CD4-positive, CD25-positive, alpha-beta regulatory T cell (primary cell): ENCODE measurements at regions not wholly inside any gene's neighbourhood (a gene's known extent, or its start where the extent isn't known, plus 50 kb on each side); places are given as distances from the start of the nearest gene placed in this dataset.

Source experiments
- ATAC-seq, 2 donors: fragments of 150-1000 bp; cut with Tn5 transposase; one replicate each; pipeline ENCODE4 v1.10.0; 2021; ENCODE audit warnings: low read depth in 2 of 2, moderate number of reproducible peaks in 2 of 2, moderate library complexity in 1 of 2
- DNase-seq, 3 donors: peaks; one replicate each; pipeline versions ENCODE4 v3.0.0 to v3.0.0-alpha.2; 2012 to 2022; ENCODE audit warnings: mixed read lengths in 1 of 3
- H3K27ac ChIP-seq: one replicate; pipeline ENCODE4 v1.7.0; 2013; ENCODE audit warnings: mild to moderate bottlenecking, low read length; ENCODE audit not compliant: insufficient read depth, poor library complexity, severe bottlenecking
- H3K27me3 ChIP-seq: one replicate; pipeline ENCODE4 v1.7.0; 2013; ENCODE audit warnings: low read length; ENCODE audit not compliant: control insufficient read depth, insufficient read depth
- H3K36me3 ChIP-seq: one replicate; pipeline ENCODE4 v1.7.0; 2013; ENCODE audit warnings: mild to moderate bottlenecking, low read length, moderate library complexity; ENCODE audit not compliant: control insufficient read depth, insufficient read depth
- H3K4me1 ChIP-seq: 2 replicates; pipeline ENCODE4 v1.7.0; 2013; ENCODE audit warnings: mild to moderate bottlenecking, low read length; ENCODE audit not compliant: insufficient read depth, control insufficient read depth, poor library complexity, severe bottlenecking
- H3K4me3 ChIP-seq: one replicate; pipeline ENCODE4 v1.7.0; 2013; ENCODE audit warnings: low read depth, mild to moderate bottlenecking, low read length, moderate library complexity
- H3K9me3 ChIP-seq, 2 experiments: 1 replicate in 1 of 2; 2 replicates in 1 of 2; pipeline ENCODE4 v1.7.0; 2013; ENCODE audit warnings: low read length in 2 of 2, mild to moderate bottlenecking in 1 of 2, moderate library complexity in 1 of 2; ENCODE audit not compliant: control insufficient read depth in 2 of 2
- H3K27ac Mint-ChIP-seq, 3 donors: one replicate each; pipeline ENCODE4 v1.8.0; 2020 to 2022; ENCODE audit warnings: mild to moderate bottlenecking in 3 of 3, mixed read lengths in 3 of 3, moderate library complexity in 2 of 3
- H3K27me3 Mint-ChIP-seq: one replicate; pipeline ENCODE4 v1.8.0; 2022; ENCODE audit warnings: mild to moderate bottlenecking, mixed read lengths
- H3K36me3 Mint-ChIP-seq: one replicate; pipeline ENCODE4 v1.8.0; 2020; ENCODE audit warnings: mixed read lengths
- H3K4me1 Mint-ChIP-seq, 4 donors: one replicate each; pipeline ENCODE4 v1.8.0; 2020 to 2022; ENCODE audit warnings: mixed read lengths in 4 of 4, mild to moderate bottlenecking in 1 of 4
- H3K4me3 Mint-ChIP-seq, 4 donors: one replicate each; pipeline ENCODE4 v1.8.0; 2020 to 2022; ENCODE audit warnings: mild to moderate bottlenecking in 4 of 4, mixed read lengths in 4 of 4, moderate library complexity in 3 of 4
- H3K9me3 Mint-ChIP-seq, 7 donors: one replicate each; pipeline ENCODE4 v1.8.0; 2020 to 2022; ENCODE audit warnings: mixed read lengths in 7 of 7, mild to moderate bottlenecking in 3 of 7, moderate library complexity in 2 of 7

GRCh38 chr4:11702886-11703557 lies 274.3 kb upstream of the HS3ST1 start:
- H3K27ac Mint-ChIP-seq: no peak overlapping the region

GRCh38 chr4:11701966-11702725 lies 273.5 kb upstream of the HS3ST1 start:
- Mint-ChIP-seq H3K27me3 (no peaks in the 10 kb centered on the region), H3K4me3 (no peak overlapping the region), H3K9me3 (peaks cover 0 to 3% (median 0%) of the 10 kb centered on the region in 7 donors), H3K4me1 (no peaks in the 10 kb centered on the region), H3K36me3 (no peaks in the 10 kb centered on the region), H3K27ac (no peak overlapping the region)
- DNase-seq: no peak
- Histone ChIP-seq H3K27me3 (no peaks in the 10 kb centered on the region), H3K27ac (no peak overlapping the region), H3K4me3 (no peak overlapping the region), H3K4me1 (no peaks in the 10 kb centered on the region), H3K36me3 (no peaks in the 10 kb centered on the region), H3K9me3 (no peaks in the 10 kb centered on the region)
- ATAC-seq: no peak

More at GRCh38 chr4:11702886-11703557, 274.3 kb upstream of the HS3ST1 start:
- Histone ChIP-seq H3K4me3 (no peak overlapping the region), H3K4me1 (no peaks in the 10 kb centered on the region), H3K36me3 (no peaks in the 10 kb centered on the region), H3K9me3 (no peaks in the 10 kb centered on the region), H3K27ac (no peak overlapping the region), H3K27me3 (no peaks in the 10 kb centered on the region)
- DNase-seq (no peak), ATAC-seq (no peak)
- peaks cover 0 to 6% (median 3%) of the 10 kb centered on the region in 7 donors for H3K9me3 Mint-ChIP-seq
- no peaks in the 10 kb centered on the region for H3K4me1 Mint-ChIP-seq
- no peak overlapping the region for H3K4me3 Mint-ChIP-seq
- no peaks in the 10 kb centered on the region for H3K27me3 Mint-ChIP-seq
- H3K36me3 Mint-ChIP-seq: no peaks in the 10 kb centered on the region

GRCh38 chr4:11700751-11701226 lies 272.1 kb upstream of the HS3ST1 start:
- Histone ChIP-seq H3K4me1 (no peaks in the 10 kb centered on the region), H3K36me3 (no peaks in the 10 kb centered on the region), H3K4me3 (no peak overlapping the region), H3K27ac (no peak overlapping the region), H3K9me3 (no peaks in the 10 kb centered on the region), H3K27me3 (no peaks in the 10 kb centered on the region)
- no peak for DNase-seq
- ATAC-seq: no peak
- H3K9me3 Mint-ChIP-seq: peaks cover 0 to 4% (median 0%) of the 10 kb centered on the region in 7 donors
- no peaks in the 10 kb centered on the region for H3K36me3 Mint-ChIP-seq
- no peak overlapping the region for H3K27ac Mint-ChIP-seq
- H3K27me3 Mint-ChIP-seq: no peaks in the 10 kb centered on the region
- H3K4me1 Mint-ChIP-seq: no peaks in the 10 kb centered on the region
- no peak overlapping the region for H3K4me3 Mint-ChIP-seq

GRCh38 chr4:11698846-11699590 lies 270.3 kb upstream of the HS3ST1 start:
- peaks cover 0 to 4% (median 0%) of the 10 kb centered on the region in 7 donors for H3K9me3 Mint-ChIP-seq
- no peaks in the 10 kb centered on the region for H3K4me1 Mint-ChIP-seq
- H3K4me3 Mint-ChIP-seq: no peak overlapping the region

GRCh38 chr4:11698033-11698432 lies 269.3 kb upstream of the HS3ST1 start:
- no peak for ATAC-seq
- H3K27ac Mint-ChIP-seq: no peak overlapping the region

More at GRCh38 chr4:11698846-11699590, 270.3 kb upstream of the HS3ST1 start:
- H3K9me3 ChIP-seq: no peaks in the 10 kb centered on the region
- no peaks in the 10 kb centered on the region for H3K4me1 ChIP-seq
- H3K27me3 Mint-ChIP-seq: no peaks in the 10 kb centered on the region
- no peak overlapping the region for H3K4me3 ChIP-seq
- no peaks in the 10 kb centered on the region for H3K36me3 ChIP-seq
- no peaks in the 10 kb centered on the region for H3K36me3 Mint-ChIP-seq
- no peaks in the 10 kb centered on the region for H3K27me3 ChIP-seq
- no peak for DNase-seq
- ATAC-seq: no peak
- H3K27ac ChIP-seq: no peak overlapping the region
- no peak overlapping the region for H3K27ac Mint-ChIP-seq

GRCh38 chr4:11693693-11694092 lies 265.0 kb upstream of the HS3ST1 start:
- Histone ChIP-seq H3K9me3 (no peaks in the 10 kb centered on the region), H3K27me3 (no peaks in the 10 kb centered on the region), H3K27ac (no peak overlapping the region), H3K4me1 (no peaks in the 10 kb centered on the region), H3K36me3 (no peaks in the 10 kb centered on the region), H3K4me3 (no peak overlapping the region)
- Mint-ChIP-seq H3K27me3 (no peaks in the 10 kb centered on the region), H3K4me3 (no peak overlapping the region), H3K36me3 (no peaks in the 10 kb centered on the region), H3K9me3 (peaks cover 0 to 9% (median 2%) of the 10 kb centered on the region in 7 donors), H3K27ac (no peak overlapping the region), H3K4me1 (no peaks in the 10 kb centered on the region)
- DNase-seq: no peak
- ATAC-seq: no peak

More at GRCh38 chr4:11698033-11698432, 269.3 kb upstream of the HS3ST1 start:
- no peak overlapping the region for H3K4me3 Mint-ChIP-seq
- H3K4me1 Mint-ChIP-seq: no peaks in the 10 kb centered on the region
- Histone ChIP-seq H3K36me3 (no peaks in the 10 kb centered on the region), H3K27me3 (no peaks in the 10 kb centered on the region), H3K27ac (no peak overlapping the region), H3K4me3 (no peak overlapping the region), H3K4me1 (no peaks in the 10 kb centered on the region), H3K9me3 (no peaks in the 10 kb centered on the region)
- no peak for DNase-seq
- peaks cover 0 to 9% (median 2%) of the 10 kb centered on the region in 7 donors for H3K9me3 Mint-ChIP-seq
- H3K36me3 Mint-ChIP-seq: no peaks in the 10 kb centered on the region
- no peaks in the 10 kb centered on the region for H3K27me3 Mint-ChIP-seq

- H3K4me1 Mint-ChIP-seq: no peaks in the 10 kb centered on the region
- Histone ChIP-seq H3K4me3 (no peak overlapping the region), H3K27ac (no peak overlapping the region), H3K36me3 (no peaks in the 10 kb centered on the region), H3K27me3 (no peaks in the 10 kb centered on the region), H3K4me1 (no peaks in the 10 kb centered on the region), H3K9me3 (no peaks in the 10 kb centered on the region)
- H3K4me3 Mint-ChIP-seq: no peak overlapping the region
- peaks cover 0 to 9% (median 2%) of the 10 kb centered on the region in 7 donors for H3K9me3 Mint-ChIP-seq
- H3K36me3 Mint-ChIP-seq: no peaks in the 10 kb centered on the region
- no peak for DNase-seq
- ATAC-seq: no peak
- no peak overlapping the region for H3K27ac Mint-ChIP-seq
- no peaks in the 10 kb centered on the region for H3K27me3 Mint-ChIP-seq
These were observed 262.5 kb upstream of the HS3ST1 start for GRCh38 chr4:11691236-11691635.
